GM12878 (cell line): ENCODE measurements at regions not wholly inside any gene's neighbourhood (a gene's known extent, or its start where the extent isn't known, plus 50 kb on each side); places are given as distances from the start of the nearest gene placed in this dataset.

Experiments
- ATAC-seq: fragments of 200-7000 bp; cut with Tn5 transposase; 3 replicates; pipeline ENCODE4 v1.9.1; 2020; ENCODE audit warnings: mild to moderate bottlenecking, moderate library complexity
- BruUV-seq: library from RNA; stranded (reverse); fragments of 400-500 nt; replicated peaks from 2 replicates; lab custom pipeline; 2021; lab: Mats Ljungman, UMichigan
- CTCF ChIA-PET: fragments of 300-600 bp; sonication (Branson Sonifier 250); formaldehyde crosslinking; extraction: SDS; loops from one replicate; lab custom pipeline; 2021; ENCODE audit warnings: inconsistent platforms; lab: Yijun Ruan, JAX
- POLR2A ChIA-PET: fragments of 350-600 bp; formaldehyde crosslinking; extraction: SDS; loops from one replicate; lab custom pipeline; 2021; ENCODE audit warnings: inconsistent platforms; lab: Charles Lee
- RAD21 ChIA-PET: fragments of 300-600 bp; sonication (Branson Sonifier 250); formaldehyde crosslinking; loops from one replicate; lab custom pipeline; 2023; ENCODE audit warnings: antibody characterized with exemption; ENCODE audit not compliant: unreplicated experiment; lab: Charles Lee
- SMC1A ChIA-PET: fragments of 300-600 bp; sonication (Branson Sonifier 250); formaldehyde crosslinking; loops from one replicate; lab custom pipeline; 2023; ENCODE audit not compliant: unreplicated experiment, uncharacterized antibody; lab: Charles Lee
- DNase-seq: peaks from one replicate; pipeline ENCODE4 v3.0.0-alpha.2; 2011; ENCODE audit warnings: low read depth, low spot score
- FAIRE-seq: peaks from 3 replicates; lab custom pipeline; 2011; peaks lifted over from hg19 to GRCh38; lab: Jason Lieb, UNC
- H2AFZ ChIP-seq: 2 replicates; pipeline ENCODE4 v1.6.0; 2011; ENCODE audit warnings: low read depth, low read length, control low read depth; ENCODE audit not compliant: control insufficient read depth
- H3K27ac ChIP-seq: 2 replicates; pipeline ENCODE4 v1.5.1; 2011; ENCODE audit warnings: control low read depth; ENCODE audit not compliant: control insufficient read depth, insufficient read depth
- H3K27me3 ChIP-seq, 2 experiments: replicated peaks in 1 of 2; 2 replicates each; pipeline versions ENCODE4 v1.6.0 to v1.6.1; 2011; ENCODE audit warnings: low read length in 1 of 2; ENCODE audit not compliant: control insufficient read depth in 2 of 2, insufficient read depth in 2 of 2
- H3K36me3 ChIP-seq, 2 experiments: 2 replicates each; pipeline ENCODE4 v1.5.1; 2011; ENCODE audit warnings: low read length in 1 of 2; ENCODE audit not compliant: control insufficient read depth in 2 of 2, insufficient read depth in 2 of 2
- H3K4me1 ChIP-seq: 2 replicates; pipeline ENCODE4 v1.6.1; 2011; ENCODE audit warnings: mild to moderate bottlenecking, low read length, moderate library complexity, mixed read lengths; ENCODE audit not compliant: control insufficient read depth, insufficient read depth
- H3K4me2 ChIP-seq: 2 replicates; pipeline ENCODE4 v1.6.0; 2011; ENCODE audit warnings: control low read depth; ENCODE audit not compliant: control insufficient read depth, insufficient read depth
- H3K4me3 ChIP-seq: fragments of 200-600 bp; sonication (generic); 2 replicates; pipeline ENCODE4 v1.5.1; 2016
- H3K79me2 ChIP-seq: 2 replicates; pipeline ENCODE4 v1.6.0; 2011; ENCODE audit warnings: low read length; ENCODE audit not compliant: control insufficient read depth, insufficient read depth
- H3K9ac ChIP-seq: 2 replicates; pipeline ENCODE4 v1.8.0; 2011; ENCODE audit warnings: low read length, control low read depth, mixed read lengths; ENCODE audit not compliant: control insufficient read depth, insufficient read depth
- H3K9me3 ChIP-seq: replicated peaks from 3 replicates; pipeline ENCODE4 v1.5.1; 2011; ENCODE audit warnings: mild to moderate bottlenecking, low read length; ENCODE audit not compliant: control insufficient read depth, insufficient read depth
- H4K20me1 ChIP-seq: 2 replicates; pipeline ENCODE4 v1.6.0; 2011; ENCODE audit not compliant: control insufficient read depth, insufficient read depth
- BACH1 ChIP-seq: fragments of 450-650 bp; IDR thresholded peaks from 2 replicates; pipeline ENCODE4 v1.6.1; 2017; ENCODE audit warnings: mild to moderate bottlenecking, borderline replicate concordance
- E4F1 ChIP-seq: fragments of 450-650 bp; IDR thresholded peaks from 2 replicates; pipeline ENCODE4 v1.6.1; 2018; ENCODE audit warnings: borderline replicate concordance, mild to moderate bottlenecking; ENCODE audit not compliant: partially characterized antibody
- JUNB ChIP-seq: IDR thresholded peaks from 2 replicates; pipeline ENCODE4 v1.6.1; 2016; ENCODE audit warnings: antibody characterized with exemption, mild to moderate bottlenecking
- NFYB ChIP-seq: IDR thresholded peaks from 2 replicates; pipeline ENCODE4 v1.6.1; 2011; ENCODE audit warnings: low read depth, mild to moderate bottlenecking, low read length, improper control_type of control experiment, moderate library complexity; ENCODE audit not compliant: insufficient read depth
- NR2C2 ChIP-seq: IDR thresholded peaks from 2 replicates; pipeline ENCODE4 v1.6.1; 2011; ENCODE audit warnings: borderline replicate concordance, low read depth; ENCODE audit not compliant: control insufficient read depth, insufficient read length
- SREBF2 ChIP-seq: IDR thresholded peaks from 2 replicates; pipeline ENCODE4 v1.6.1; 2012; ENCODE audit warnings: mild to moderate bottlenecking, low read length
- WGBS: methylation state at CpG from one replicate; pipeline ENCODE4 v1.1.6; 2016; ENCODE audit warnings: low lambda C conversion rate; ENCODE audit not compliant: insufficient replicate concordance, insufficient coverage; ENCODE audit errors: missing lambda C conversion rate; 5-methylcytosine and 5-hydroxymethylcytosine counted together
- in situ Hi-C: fragments of 300-500 bp; cut with MboI; formaldehyde crosslinking; loops from 9 replicates; pipeline ENCODE4 v1.14.3; 2018; ENCODE audit warnings: mixed read lengths
- intact Hi-C: fragments of 100-400 bp; cut with micrococcal nuclease; formaldehyde crosslinking; loops from one replicate; pipeline ENCODE4 v1.14.2; 2022; ENCODE audit not compliant: unreplicated experiment

GRCh38 chr7:159212226-159212625 is 67.6 kb upstream of the VIPR2 start:
- no peaks in the 10 kb centered on the region for H3K79me2 ChIP-seq
- no TSS peak for BruUV-seq
- H3K9ac ChIP-seq: no peak overlapping the region
- H4K20me1 ChIP-seq: no peaks in the 10 kb centered on the region
- intact Hi-C loops: no loop called here
- SMC1A ChIA-PET: no interaction called here
- no peak overlapping the region for H3K4me3 ChIP-seq
- H3K27ac ChIP-seq: no peak overlapping the region
- no peaks in the 10 kb centered on the region for H3K9me3 ChIP-seq
- TF ChIP-seq E4F1 (no peak), BACH1 (no peak), JUNB (no peak), NR2C2 (no peak), NFYB (no peak), SREBF2 (no peak)
- no peaks in the 10 kb centered on the region for H3K27me3 ChIP-seq
- in situ Hi-C loops: no loop called here
- no peak overlapping the region for H2AFZ ChIP-seq
- no peaks in the 10 kb centered on the region for H3K4me1 ChIP-seq
- DNase-seq: no peak
- 9% methylated on average over 4 of the region's 4 CpGs for WGBS
- no peak for FAIRE-seq
- CTCF ChIA-PET: interaction anchor here (0.6 kb wide), 1 partner anchor 79 kb away, joined by 3 read pairs; no protein-coding TSS in a partner anchor
- no peak overlapping the region for H3K4me2 ChIP-seq
- RAD21 ChIA-PET: no interaction called here
- POLR2A ChIA-PET: no interaction called here
- H3K36me3 ChIP-seq: no peaks in the 10 kb centered on the region
- no peak for ATAC-seq
